GM23338 (cell line): ENCODE measurements at regions not wholly inside any gene's neighbourhood (a gene's known extent, or its start where the extent isn't known, plus 50 kb on each side); places are given as distances from the start of the nearest gene placed in this dataset.

ENCODE experiments used
- ATAC-seq: fragments of 200-7000 bp; cut with Tn5 transposase; 3 replicates; pipeline ENCODE4 v1.9.1; 2020
- DNase-seq: peaks from one replicate; pipeline ENCODE4 v3.0.0-alpha.2; 2015; ENCODE audit warnings: low spot score
- H2AFZ ChIP-seq: fragments of 200-600 bp; sonication (generic); 2 replicates; pipeline ENCODE4 v1.8.0; 2016; ENCODE audit warnings: antibody characterized with exemption, mild to moderate bottlenecking, moderate library complexity
- H3F3A ChIP-seq: fragments of 200-600 bp; sonication (generic); replicated peaks from 2 replicates; pipeline ENCODE4 v1.8.0; 2017; ENCODE audit warnings: antibody characterized with exemption, mixed run types, low read depth
- H3K27ac ChIP-seq: fragments of 200-600 bp; sonication (generic); 2 replicates; pipeline ENCODE4 v1.6.1; 2016; ENCODE audit warnings: low read depth
- H3K27me3 ChIP-seq: fragments of 200-600 bp; sonication (generic); 2 replicates; pipeline ENCODE4 v1.8.0; 2016; ENCODE audit warnings: mild to moderate bottlenecking, mixed run types, moderate library complexity; ENCODE audit not compliant: insufficient read depth
- H3K36me3 ChIP-seq: fragments of 200-600 bp; sonication (generic); 2 replicates; pipeline ENCODE4 v1.8.0; 2016; ENCODE audit warnings: mild to moderate bottlenecking; ENCODE audit not compliant: insufficient read depth
- H3K4me1 ChIP-seq: fragments of 200-600 bp; sonication (generic); 2 replicates; pipeline ENCODE4 v1.8.0; 2016; ENCODE audit warnings: mild to moderate bottlenecking, moderate library complexity; ENCODE audit not compliant: insufficient read depth
- H3K4me2 ChIP-seq: fragments of 200-600 bp; sonication (generic); 2 replicates; pipeline ENCODE4 v1.7.1; 2017; ENCODE audit warnings: mixed run types
- H3K4me3 ChIP-seq: fragments of 200-600 bp; sonication (generic); 2 replicates; pipeline ENCODE4 v1.6.1; 2016; ENCODE audit warnings: mixed run types
- H3K79me2 ChIP-seq: fragments of 200-600 bp; sonication (generic); replicated peaks from 2 replicates; pipeline ENCODE4 v1.8.0; 2017; ENCODE audit warnings: mild to moderate bottlenecking; ENCODE audit not compliant: insufficient read depth
- H3K9me2 ChIP-seq: fragments of 200-600 bp; sonication (generic); 2 replicates; pipeline ENCODE4 v1.8.0; 2017; ENCODE audit not compliant: insufficient read depth
- H4K20me1 ChIP-seq: fragments of 200-600 bp; sonication (generic); replicated peaks from 2 replicates; pipeline ENCODE4 v1.8.0; 2017; ENCODE audit warnings: mild to moderate bottlenecking; ENCODE audit not compliant: insufficient read depth
- H3K27ac Mint-ChIP-seq: 2 replicates; pipeline ENCODE4 v1.8.0; 2020; ENCODE audit warnings: inconsistent platforms, mild to moderate bottlenecking, moderate library complexity, mixed read lengths
- H3K27me3 Mint-ChIP-seq: 3 replicates; pipeline ENCODE4 v1.8.0; 2022; ENCODE audit warnings: low read depth, mild to moderate bottlenecking, moderate library complexity, mixed read lengths, inconsistent platforms; ENCODE audit not compliant: insufficient read depth, poor library complexity
- H3K36me3 Mint-ChIP-seq: 3 replicates; pipeline ENCODE4 v1.8.0; 2021; ENCODE audit warnings: low read depth, mild to moderate bottlenecking, inconsistent platforms, moderate library complexity, mixed read lengths
- H3K4me1 Mint-ChIP-seq: 3 replicates; pipeline ENCODE4 v1.8.0; 2020; ENCODE audit warnings: mild to moderate bottlenecking, inconsistent platforms, mixed read lengths
- H3K4me3 Mint-ChIP-seq: 3 replicates; pipeline ENCODE4 v1.8.0; 2021; ENCODE audit warnings: moderate library complexity, mild to moderate bottlenecking, inconsistent platforms, mixed read lengths
- H3K9me3 Mint-ChIP-seq: 3 replicates; pipeline ENCODE4 v1.8.0; 2020; ENCODE audit warnings: moderate library complexity, mild to moderate bottlenecking, inconsistent platforms, mixed read lengths
- CREB1 ChIP-seq: fragments of 250-450 bp; sonication (Bioruptor Pico); IDR thresholded peaks from 2 replicates; pipeline ENCODE4 v1.5.0; 2020; ENCODE audit warnings: low read depth, mild to moderate bottlenecking, moderate library complexity
- EZH2 ChIP-seq: fragments of 200-600 bp; sonication (generic); IDR thresholded peaks from one replicate; pipeline ENCODE4 v1.8.0; 2017; ENCODE audit warnings: antibody characterized with exemption, mild to moderate bottlenecking, low read depth; ENCODE audit not compliant: unreplicated experiment
- EZH2phosphoT487 ChIP-seq: fragments of 200-600 bp; sonication (generic); IDR thresholded peaks from one replicate; pipeline ENCODE4 v1.8.1; 2018; ENCODE audit warnings: antibody characterized with exemption; ENCODE audit not compliant: unreplicated experiment
- JUNB ChIP-seq: IDR thresholded peaks from one replicate; pipeline ENCODE4 v1.6.1; 2016; ENCODE audit warnings: antibody characterized with exemption; ENCODE audit not compliant: unreplicated experiment
- NANOG ChIP-seq: IDR thresholded peaks from 2 replicates; pipeline ENCODE4 v1.6.1; 2016; ENCODE audit warnings: antibody characterized with exemption, borderline replicate concordance
- POLR2AphosphoS5 ChIP-seq: IDR thresholded peaks from 2 replicates; pipeline ENCODE4 v1.6.1; 2016; ENCODE audit warnings: antibody characterized with exemption, low read depth
- STAT1 ChIP-seq: IDR thresholded peaks from one replicate; pipeline ENCODE4 v1.6.1; 2016; ENCODE audit warnings: antibody characterized with exemption; ENCODE audit not compliant: unreplicated experiment
- ZNF114 ChIP-seq: fragments of 250-450 bp; sonication (Bioruptor Pico); IDR thresholded peaks from 2 replicates; pipeline ENCODE4 v1.5.0; 2020; ENCODE audit warnings: mild to moderate bottlenecking, moderate library complexity
- ZNF331 ChIP-seq: fragments of 250-450 bp; sonication (Bioruptor Pico); IDR thresholded peaks from 2 replicates; pipeline ENCODE4 v1.5.0; 2020; ENCODE audit warnings: low read depth, mild to moderate bottlenecking, moderate library complexity
- TF ChIP-seq, protein P1 (sequence below): fragments of 250-450 bp; sonication (Bioruptor Pico); IDR thresholded peaks from 2 replicates; pipeline ENCODE4 v1.5.0; 2020; ENCODE audit warnings: mild to moderate bottlenecking, moderate library complexity
- TF ChIP-seq, protein P2 (sequence below): IDR thresholded peaks from one replicate; pipeline ENCODE4 v1.6.1; 2018; ENCODE audit warnings: antibody characterized with exemption; ENCODE audit not compliant: unreplicated experiment
- TF ChIP-seq, protein P3 (sequence below), 2 experiments: fragments of 200-600 bp in 1 of 2; sonication (generic) in 1 of 2; conservative IDR thresholded peaks; 2 replicates each; pipeline versions ENCODE4 v1.5.1 to v1.6.1; 2016 to 2017; ENCODE audit warnings: antibody characterized with exemption in 2 of 2, low read depth in 2 of 2, mild to moderate bottlenecking in 2 of 2, moderate library complexity in 1 of 2
- TF ChIP-seq, protein P4 (sequence below): IDR thresholded peaks from 2 replicates; pipeline ENCODE4 v1.6.1; 2016; ENCODE audit warnings: antibody characterized with exemption

DNA sequence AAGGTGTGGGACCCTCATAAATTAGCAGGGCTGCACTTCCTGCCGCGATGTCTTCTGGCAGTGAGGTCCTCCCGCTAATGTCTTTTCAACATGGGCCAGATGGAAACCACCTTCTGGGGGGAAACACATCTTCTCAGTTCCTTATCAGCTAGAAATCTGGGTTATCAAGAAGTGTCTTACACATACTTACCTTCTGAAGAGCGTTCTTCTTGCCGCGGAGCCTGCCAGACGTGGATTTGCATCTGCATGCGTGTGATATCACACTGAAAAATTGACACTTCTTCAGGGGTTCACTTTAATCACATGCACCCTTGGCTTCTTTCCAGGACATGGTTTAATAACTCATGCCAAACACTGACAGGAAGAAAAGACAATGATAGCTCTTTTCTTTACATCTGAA lies 163.5 kb upstream of the SOX11 start:
- Histone ChIP-seq H3K9me2 (no peaks in the 10 kb centered on the region), H3F3A (no peaks in the 10 kb centered on the region), H3K27me3 (no peaks in the 10 kb centered on the region), H3K4me1 (no peaks in the 10 kb centered on the region), H4K20me1 (no peaks in the 10 kb centered on the region), H3K4me3 (no peak overlapping the region), H3K79me2 (no peaks in the 10 kb centered on the region), H3K36me3 (no peaks in the 10 kb centered on the region), H3K27ac (no peak overlapping the region), H3K4me2 (no peak overlapping the region), H2AFZ (no peak overlapping the region)
- no peak for ATAC-seq
- DNase-seq: no peak
- H3K4me1 Mint-ChIP-seq: no peaks in the 10 kb centered on the region
- peaks cover 3% of the 10 kb centered on the region for H3K27me3 Mint-ChIP-seq
- peaks cover 82% of the 10 kb centered on the region for H3K9me3 Mint-ChIP-seq
- H3K27ac Mint-ChIP-seq: no peak overlapping the region
- no peak for TF ChIP-seq STAT1
- TF ChIP-seq, protein P1, sequence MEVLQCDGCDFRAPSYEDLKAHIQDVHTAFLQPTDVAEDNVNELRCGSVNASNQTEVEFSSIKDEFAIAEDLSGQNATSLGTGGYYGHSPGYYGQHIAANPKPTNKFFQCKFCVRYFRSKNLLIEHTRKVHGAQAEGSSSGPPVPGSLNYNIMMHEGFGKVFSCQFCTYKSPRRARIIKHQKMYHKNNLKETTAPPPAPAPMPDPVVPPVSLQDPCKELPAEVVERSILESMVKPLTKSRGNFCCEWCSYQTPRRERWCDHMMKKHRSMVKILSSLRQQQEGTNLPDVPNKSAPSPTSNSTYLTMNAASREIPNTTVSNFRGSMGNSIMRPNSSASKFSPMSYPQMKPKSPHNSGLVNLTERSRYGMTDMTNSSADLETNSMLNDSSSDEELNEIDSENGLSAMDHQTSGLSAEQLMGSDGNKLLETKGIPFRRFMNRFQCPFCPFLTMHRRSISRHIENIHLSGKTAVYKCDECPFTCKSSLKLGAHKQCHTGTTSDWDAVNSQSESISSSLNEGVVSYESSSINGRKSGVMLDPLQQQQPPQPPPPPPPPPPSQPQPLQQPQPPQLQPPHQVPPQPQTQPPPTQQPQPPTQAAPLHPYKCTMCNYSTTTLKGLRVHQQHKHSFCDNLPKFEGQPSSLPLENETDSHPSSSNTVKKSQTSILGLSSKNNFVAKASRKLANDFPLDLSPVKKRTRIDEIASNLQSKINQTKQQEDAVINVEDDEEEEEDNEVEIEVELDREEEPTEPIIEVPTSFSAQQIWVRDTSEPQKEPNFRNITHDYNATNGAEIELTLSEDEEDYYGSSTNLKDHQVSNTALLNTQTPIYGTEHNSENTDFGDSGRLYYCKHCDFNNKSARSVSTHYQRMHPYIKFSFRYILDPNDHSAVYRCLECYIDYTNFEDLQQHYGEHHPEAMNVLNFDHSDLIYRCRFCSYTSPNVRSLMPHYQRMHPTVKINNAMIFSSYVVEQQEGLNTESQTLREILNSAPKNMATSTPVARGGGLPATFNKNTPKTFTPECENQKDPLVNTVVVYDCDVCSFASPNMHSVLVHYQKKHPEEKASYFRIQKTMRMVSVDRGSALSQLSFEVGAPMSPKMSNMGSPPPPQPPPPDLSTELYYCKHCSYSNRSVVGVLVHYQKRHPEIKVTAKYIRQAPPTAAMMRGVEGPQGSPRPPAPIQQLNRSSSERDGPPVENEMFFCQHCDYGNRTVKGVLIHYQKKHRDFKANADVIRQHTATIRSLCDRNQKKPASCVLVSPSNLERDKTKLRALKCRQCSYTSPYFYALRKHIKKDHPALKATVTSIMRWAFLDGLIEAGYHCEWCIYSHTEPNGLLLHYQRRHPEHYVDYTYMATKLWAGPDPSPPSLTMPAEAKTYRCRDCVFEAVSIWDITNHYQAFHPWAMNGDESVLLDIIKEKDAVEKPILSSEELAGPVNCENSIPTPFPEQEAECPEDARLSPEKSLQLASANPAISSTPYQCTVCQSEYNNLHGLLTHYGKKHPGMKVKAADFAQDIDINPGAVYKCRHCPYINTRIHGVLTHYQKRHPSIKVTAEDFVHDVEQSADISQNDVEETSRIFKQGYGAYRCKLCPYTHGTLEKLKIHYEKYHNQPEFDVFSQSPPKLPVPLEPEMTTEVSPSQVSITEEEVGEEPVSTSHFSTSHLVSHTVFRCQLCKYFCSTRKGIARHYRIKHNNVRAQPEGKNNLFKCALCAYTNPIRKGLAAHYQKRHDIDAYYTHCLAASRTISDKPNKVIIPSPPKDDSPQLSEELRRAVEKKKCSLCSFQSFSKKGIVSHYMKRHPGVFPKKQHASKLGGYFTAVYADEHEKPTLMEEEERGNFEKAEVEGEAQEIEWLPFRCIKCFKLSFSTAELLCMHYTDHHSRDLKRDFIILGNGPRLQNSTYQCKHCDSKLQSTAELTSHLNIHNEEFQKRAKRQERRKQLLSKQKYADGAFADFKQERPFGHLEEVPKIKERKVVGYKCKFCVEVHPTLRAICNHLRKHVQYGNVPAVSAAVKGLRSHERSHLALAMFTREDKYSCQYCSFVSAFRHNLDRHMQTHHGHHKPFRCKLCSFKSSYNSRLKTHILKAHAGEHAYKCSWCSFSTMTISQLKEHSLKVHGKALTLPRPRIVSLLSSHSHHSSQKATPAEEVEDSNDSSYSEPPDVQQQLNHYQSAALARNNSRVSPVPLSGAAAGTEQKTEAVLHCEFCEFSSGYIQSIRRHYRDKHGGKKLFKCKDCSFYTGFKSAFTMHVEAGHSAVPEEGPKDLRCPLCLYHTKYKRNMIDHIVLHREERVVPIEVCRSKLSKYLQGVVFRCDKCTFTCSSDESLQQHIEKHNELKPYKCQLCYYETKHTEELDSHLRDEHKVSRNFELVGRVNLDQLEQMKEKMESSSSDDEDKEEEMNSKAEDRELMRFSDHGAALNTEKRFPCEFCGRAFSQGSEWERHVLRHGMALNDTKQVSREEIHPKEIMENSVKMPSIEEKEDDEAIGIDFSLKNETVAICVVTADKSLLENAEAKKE (CRISPR knock-in tag): no peak
- no peak for TF ChIP-seq ZNF114 (CRISPR knock-in tag)
- no peak for TF ChIP-seq POLR2AphosphoS5
- TF ChIP-seq EZH2phosphoT487: no peak
- TF ChIP-seq, protein P2, sequence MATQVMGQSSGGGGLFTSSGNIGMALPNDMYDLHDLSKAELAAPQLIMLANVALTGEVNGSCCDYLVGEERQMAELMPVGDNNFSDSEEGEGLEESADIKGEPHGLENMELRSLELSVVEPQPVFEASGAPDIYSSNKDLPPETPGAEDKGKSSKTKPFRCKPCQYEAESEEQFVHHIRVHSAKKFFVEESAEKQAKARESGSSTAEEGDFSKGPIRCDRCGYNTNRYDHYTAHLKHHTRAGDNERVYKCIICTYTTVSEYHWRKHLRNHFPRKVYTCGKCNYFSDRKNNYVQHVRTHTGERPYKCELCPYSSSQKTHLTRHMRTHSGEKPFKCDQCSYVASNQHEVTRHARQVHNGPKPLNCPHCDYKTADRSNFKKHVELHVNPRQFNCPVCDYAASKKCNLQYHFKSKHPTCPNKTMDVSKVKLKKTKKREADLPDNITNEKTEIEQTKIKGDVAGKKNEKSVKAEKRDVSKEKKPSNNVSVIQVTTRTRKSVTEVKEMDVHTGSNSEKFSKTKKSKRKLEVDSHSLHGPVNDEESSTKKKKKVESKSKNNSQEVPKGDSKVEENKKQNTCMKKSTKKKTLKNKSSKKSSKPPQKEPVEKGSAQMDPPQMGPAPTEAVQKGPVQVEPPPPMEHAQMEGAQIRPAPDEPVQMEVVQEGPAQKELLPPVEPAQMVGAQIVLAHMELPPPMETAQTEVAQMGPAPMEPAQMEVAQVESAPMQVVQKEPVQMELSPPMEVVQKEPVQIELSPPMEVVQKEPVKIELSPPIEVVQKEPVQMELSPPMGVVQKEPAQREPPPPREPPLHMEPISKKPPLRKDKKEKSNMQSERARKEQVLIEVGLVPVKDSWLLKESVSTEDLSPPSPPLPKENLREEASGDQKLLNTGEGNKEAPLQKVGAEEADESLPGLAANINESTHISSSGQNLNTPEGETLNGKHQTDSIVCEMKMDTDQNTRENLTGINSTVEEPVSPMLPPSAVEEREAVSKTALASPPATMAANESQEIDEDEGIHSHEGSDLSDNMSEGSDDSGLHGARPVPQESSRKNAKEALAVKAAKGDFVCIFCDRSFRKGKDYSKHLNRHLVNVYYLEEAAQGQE: no peak
- no peak for TF ChIP-seq NANOG
- no peak for TF ChIP-seq JUNB
- no peak for TF ChIP-seq CREB1 (CRISPR knock-in tag)
- no peak for TF ChIP-seq ZNF331 (CRISPR knock-in tag)
- TF ChIP-seq, protein P3, sequence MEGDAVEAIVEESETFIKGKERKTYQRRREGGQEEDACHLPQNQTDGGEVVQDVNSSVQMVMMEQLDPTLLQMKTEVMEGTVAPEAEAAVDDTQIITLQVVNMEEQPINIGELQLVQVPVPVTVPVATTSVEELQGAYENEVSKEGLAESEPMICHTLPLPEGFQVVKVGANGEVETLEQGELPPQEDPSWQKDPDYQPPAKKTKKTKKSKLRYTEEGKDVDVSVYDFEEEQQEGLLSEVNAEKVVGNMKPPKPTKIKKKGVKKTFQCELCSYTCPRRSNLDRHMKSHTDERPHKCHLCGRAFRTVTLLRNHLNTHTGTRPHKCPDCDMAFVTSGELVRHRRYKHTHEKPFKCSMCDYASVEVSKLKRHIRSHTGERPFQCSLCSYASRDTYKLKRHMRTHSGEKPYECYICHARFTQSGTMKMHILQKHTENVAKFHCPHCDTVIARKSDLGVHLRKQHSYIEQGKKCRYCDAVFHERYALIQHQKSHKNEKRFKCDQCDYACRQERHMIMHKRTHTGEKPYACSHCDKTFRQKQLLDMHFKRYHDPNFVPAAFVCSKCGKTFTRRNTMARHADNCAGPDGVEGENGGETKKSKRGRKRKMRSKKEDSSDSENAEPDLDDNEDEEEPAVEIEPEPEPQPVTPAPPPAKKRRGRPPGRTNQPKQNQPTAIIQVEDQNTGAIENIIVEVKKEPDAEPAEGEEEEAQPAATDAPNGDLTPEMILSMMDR (conservative IDR thresholded peaks at IDR 0.05; ENCODE audit: low read depth in 2 of 2): no peak
- TF ChIP-seq, protein P4, sequence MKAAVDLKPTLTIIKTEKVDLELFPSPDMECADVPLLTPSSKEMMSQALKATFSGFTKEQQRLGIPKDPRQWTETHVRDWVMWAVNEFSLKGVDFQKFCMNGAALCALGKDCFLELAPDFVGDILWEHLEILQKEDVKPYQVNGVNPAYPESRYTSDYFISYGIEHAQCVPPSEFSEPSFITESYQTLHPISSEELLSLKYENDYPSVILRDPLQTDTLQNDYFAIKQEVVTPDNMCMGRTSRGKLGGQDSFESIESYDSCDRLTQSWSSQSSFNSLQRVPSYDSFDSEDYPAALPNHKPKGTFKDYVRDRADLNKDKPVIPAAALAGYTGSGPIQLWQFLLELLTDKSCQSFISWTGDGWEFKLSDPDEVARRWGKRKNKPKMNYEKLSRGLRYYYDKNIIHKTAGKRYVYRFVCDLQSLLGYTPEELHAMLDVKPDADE: no peak
- no peak for TF ChIP-seq EZH2
- H3K36me3 Mint-ChIP-seq: peaks cover 7% of the 10 kb centered on the region; the same call in 2 of the 3 replicates
- no peak overlapping the region for H3K4me3 Mint-ChIP-seq
